ENCODE measurements at regions not wholly inside any gene's neighbourhood (a gene's known extent, or its start where the extent isn't known, plus 50 kb on each side); places are given as distances from the start of the nearest gene placed in this dataset.

- H3K4me1 ChIP-seq (ENCODE audit: control insufficient read depth in 1 of 2, insufficient read depth in 1 of 2, low read depth in 1 of 2, low read length in 1 of 2) = no peaks in the 10 kb centered on the region
- TF ChIP-seq CTCF (IDR thresholded peaks at IDR 0.05) = no peak
- H3K36me3 ChIP-seq = no peaks in the 10 kb centered on the region
- H3K4me3 ChIP-seq (ENCODE audit: low read depth in 1 of 2, low read length in 1 of 2) = no peak overlapping the region
- no peak overlapping the region for H3K27ac ChIP-seq
- no peaks in the 10 kb centered on the region for H3K9me3 ChIP-seq
- no peaks in the 10 kb centered on the region for H3K27me3 ChIP-seq
These were observed 220.3 kb upstream of the BCOR start for GRCh38 chrX:40318076-40318475.

GRCh38 chrX:40316502-40316901 lies 218.7 kb upstream of the BCOR start:
- Histone ChIP-seq H3K27ac (no peak overlapping the region), H3K4me1 (ENCODE audit: control insufficient read depth in 1 of 2, insufficient read depth in 1 of 2, low read depth in 1 of 2, low read length in 1 of 2) (no peaks in the 10 kb centered on the region), H3K9me3 (no peaks in the 10 kb centered on the region), H3K36me3 (no peaks in the 10 kb centered on the region), H3K4me3 (ENCODE audit: low read depth in 1 of 2, low read length in 1 of 2) (no peak overlapping the region), H3K27me3 (no peaks in the 10 kb centered on the region)
- no peak for TF ChIP-seq CTCF (IDR thresholded peaks at IDR 0.05)

DNA sequence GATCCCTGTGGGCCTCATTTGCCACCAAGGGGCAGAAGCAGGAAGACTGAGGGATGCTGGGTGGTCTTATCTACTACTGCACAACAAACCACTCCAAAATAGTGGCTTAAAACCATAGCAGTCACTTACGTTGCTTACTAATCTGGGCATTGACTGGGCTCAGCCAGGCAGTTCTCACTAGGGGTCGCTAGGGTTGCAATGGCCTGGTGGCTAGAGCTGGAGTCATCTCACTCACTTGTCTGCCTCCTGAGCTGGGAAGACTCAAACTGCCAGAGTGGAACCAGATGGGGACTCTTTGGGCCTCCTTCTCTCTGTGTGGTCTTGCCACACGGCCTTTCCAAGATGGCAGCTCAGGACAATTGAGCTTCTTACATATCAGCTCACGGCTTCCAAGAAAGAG lies 216.3 kb upstream of the BCOR start:
- Histone ChIP-seq H3K9me3 (no peaks in the 10 kb centered on the region), H3K27ac (no peak overlapping the region), H3K36me3 (no peaks in the 10 kb centered on the region), H3K27me3 (no peaks in the 10 kb centered on the region), H3K4me1 (ENCODE audit: control insufficient read depth in 1 of 2, insufficient read depth in 1 of 2, low read depth in 1 of 2, low read length in 1 of 2) (no peaks in the 10 kb centered on the region), H3K4me3 (ENCODE audit: low read depth in 1 of 2, low read length in 1 of 2) (no peak overlapping the region)
- TF ChIP-seq CTCF (IDR thresholded peaks at IDR 0.05) = no peak

DNA sequence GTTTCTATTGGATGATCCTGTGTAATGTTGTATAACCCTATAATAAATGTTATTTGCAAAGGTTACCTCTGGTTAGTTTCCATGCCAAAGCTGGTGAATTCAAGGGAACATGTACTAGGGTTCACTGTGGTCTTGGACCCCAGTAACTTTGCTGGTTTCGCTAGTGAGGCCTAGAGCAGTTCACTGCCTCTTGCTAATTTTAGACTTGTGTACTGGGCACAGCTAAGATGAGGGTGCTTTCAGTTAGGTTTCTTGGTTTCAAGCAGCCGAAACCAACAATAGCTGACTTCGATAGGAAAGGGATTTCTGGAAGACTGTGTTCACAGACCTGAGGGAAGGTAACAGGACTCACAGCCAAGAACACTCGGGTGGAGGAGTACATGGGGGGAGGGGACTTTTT lies 215.5 kb upstream of the BCOR start:
- H3K9me3 ChIP-seq = no peaks in the 10 kb centered on the region
- H3K27ac ChIP-seq = no peak overlapping the region
- H3K4me1 ChIP-seq (ENCODE audit: control insufficient read depth in 1 of 2, insufficient read depth in 1 of 2, low read depth in 1 of 2, low read length in 1 of 2) = no peaks in the 10 kb centered on the region
- TF ChIP-seq CTCF (IDR thresholded peaks at IDR 0.05) = no peak
- no peak overlapping the region for H3K4me3 ChIP-seq (ENCODE audit: low read depth in 1 of 2, low read length in 1 of 2)
- H3K36me3 ChIP-seq = no peaks in the 10 kb centered on the region
- H3K27me3 ChIP-seq = no peaks in the 10 kb centered on the region

- Histone ChIP-seq H3K4me3 (ENCODE audit: low read depth in 1 of 2, low read length in 1 of 2) (no peak overlapping the region), H3K36me3 (no peaks in the 10 kb centered on the region), H3K27ac (no peak overlapping the region), H3K9me3 (no peaks in the 10 kb centered on the region), H3K4me1 (ENCODE audit: control insufficient read depth in 1 of 2, insufficient read depth in 1 of 2, low read depth in 1 of 2, low read length in 1 of 2) (no peaks in the 10 kb centered on the region), H3K27me3 (no peaks in the 10 kb centered on the region)
- no peak for TF ChIP-seq CTCF (IDR thresholded peaks at IDR 0.05)
These were observed 212.7 kb upstream of the BCOR start for GRCh38 chrX:40310447-40310846.

- H3K9me3 ChIP-seq = no peaks in the 10 kb centered on the region
- H3K36me3 ChIP-seq = no peaks in the 10 kb centered on the region
- H3K27me3 ChIP-seq = no peaks in the 10 kb centered on the region
- no peak overlapping the region for H3K4me3 ChIP-seq (ENCODE audit: low read depth in 1 of 2, low read length in 1 of 2)
- no peak overlapping the region for H3K27ac ChIP-seq
- TF ChIP-seq CTCF (IDR thresholded peaks at IDR 0.05) = no peak
- H3K4me1 ChIP-seq (ENCODE audit: control insufficient read depth in 1 of 2, insufficient read depth in 1 of 2, low read depth in 1 of 2, low read length in 1 of 2) = no peaks in the 10 kb centered on the region
These were observed 212.3 kb upstream of the BCOR start for GRCh38 chrX:40310016-40310415.
